T-helper 17 cell (primary cell): ENCODE measurements at regions not wholly inside any gene's neighbourhood (a gene's known extent, or its start where the extent isn't known, plus 50 kb on each side); places are given as distances from the start of the nearest gene placed in this dataset.

Source experiments
- ATAC-seq: fragments of 150-1000 bp; cut with Tn5 transposase; 2 replicates; pipeline ENCODE4 v1.10.0; 2021; ENCODE audit warnings: mild to moderate bottlenecking, moderate library complexity
- DNase-seq, 3 donors: peaks; one replicate each; pipeline versions ENCODE4 v3.0.0 to v3.0.0-alpha.2; 2020 to 2021
- H3K9me3 ChIP-seq: one replicate; pipeline ENCODE4 v1.7.0; 2013; ENCODE audit warnings: low read length, mild to moderate bottlenecking; ENCODE audit not compliant: control insufficient read depth, poor library complexity, severe bottlenecking
- H3K27ac Mint-ChIP-seq: one replicate; pipeline ENCODE4 v1.8.0; 2022; ENCODE audit warnings: mild to moderate bottlenecking, moderate library complexity, mixed read lengths
- H3K27me3 Mint-ChIP-seq: one replicate; pipeline ENCODE4 v1.8.0; 2022; ENCODE audit warnings: mixed read lengths
- H3K36me3 Mint-ChIP-seq: one replicate; pipeline ENCODE4 v1.8.0; 2022; ENCODE audit warnings: low read depth, mixed read lengths
- H3K4me1 Mint-ChIP-seq: one replicate; pipeline ENCODE4 v1.8.0; 2022; ENCODE audit warnings: mild to moderate bottlenecking, mixed read lengths
- H3K4me3 Mint-ChIP-seq: one replicate; pipeline ENCODE4 v1.8.0; 2022; ENCODE audit warnings: mild to moderate bottlenecking, moderate library complexity, mixed read lengths

- H3K36me3 Mint-ChIP-seq, result peaks cover 2% of the 10 kb centered on the region
- ATAC-seq (no peak), DNase-seq (no peak)
- no peak overlapping the region for H3K4me3 Mint-ChIP-seq
- no peaks in the 10 kb centered on the region for H3K9me3 ChIP-seq
- H3K27me3 Mint-ChIP-seq, result no peaks in the 10 kb centered on the region
- no peak overlapping the region for H3K27ac Mint-ChIP-seq
- H3K4me1 Mint-ChIP-seq, result peaks cover 2% of the 10 kb centered on the region
Measured at GRCh38 chr5:143610946-143611345, 201.0 kb upstream of the HMHB1 start.

GRCh38 chr5:143606043-143606752, 202.7 kb upstream of the NR3C1 start:
- H3K27me3 Mint-ChIP-seq, result no peaks in the 10 kb centered on the region
- H3K4me3 Mint-ChIP-seq, result peak overlapping the region; percentile 1
- H3K27ac Mint-ChIP-seq, result no peak overlapping the region
- H3K36me3 Mint-ChIP-seq, result peaks cover 2% of the 10 kb centered on the region
- H3K4me1 Mint-ChIP-seq, result peaks cover 18% of the 10 kb centered on the region
- ATAC-seq, result peak; percentile 33
- no peak for DNase-seq
- no peaks in the 10 kb centered on the region for H3K9me3 ChIP-seq

- Mint-ChIP-seq H3K4me1 (peaks cover 18% of the 10 kb centered on the region), H3K27me3 (no peaks in the 10 kb centered on the region), H3K4me3 (peak overlapping the region; percentile 10), H3K27ac (peak overlapping the region; percentile 12), H3K36me3 (peaks cover 2% of the 10 kb centered on the region)
- peak; percentile 65 for ATAC-seq
- DNase-seq, result no peak
- no peaks in the 10 kb centered on the region for H3K9me3 ChIP-seq
Measured at GRCh38 chr5:143605403-143606005, 202.0 kb upstream of the NR3C1 start.

GRCh38 chr5:143601917-143602333, 198.4 kb upstream of the NR3C1 start:
- Mint-ChIP-seq H3K27me3 (no peaks in the 10 kb centered on the region), H3K4me1 (peaks cover 18% of the 10 kb centered on the region), H3K4me3 (no peak overlapping the region), H3K36me3 (no peaks in the 10 kb centered on the region), H3K27ac (no peak overlapping the region)
- DNase-seq (no peak), ATAC-seq (no peak)
- no peaks in the 10 kb centered on the region for H3K9me3 ChIP-seq

GRCh38 chr5:143601357-143601756, 197.9 kb upstream of the NR3C1 start:
- Mint-ChIP-seq H3K27me3 (no peaks in the 10 kb centered on the region), H3K27ac (no peak overlapping the region), H3K36me3 (no peaks in the 10 kb centered on the region), H3K4me1 (peaks cover 18% of the 10 kb centered on the region), H3K4me3 (no peak overlapping the region)
- H3K9me3 ChIP-seq, result no peaks in the 10 kb centered on the region
- no peak for DNase-seq
- no peak for ATAC-seq

GRCh38 chr5:143600396-143601075, 197.1 kb upstream of the NR3C1 start:
- no peak for DNase-seq
- no peaks in the 10 kb centered on the region for H3K9me3 ChIP-seq
- ATAC-seq, result no peak
- H3K27me3 Mint-ChIP-seq, result no peaks in the 10 kb centered on the region
- no peak overlapping the region for H3K4me3 Mint-ChIP-seq
- H3K36me3 Mint-ChIP-seq, result no peaks in the 10 kb centered on the region
- no peak overlapping the region for H3K27ac Mint-ChIP-seq
- peaks cover 12% of the 10 kb centered on the region for H3K4me1 Mint-ChIP-seq

GRCh38 chr5:143599474-143599873, 196.0 kb upstream of the NR3C1 start:
- Mint-ChIP-seq H3K36me3 (no peaks in the 10 kb centered on the region), H3K27me3 (no peaks in the 10 kb centered on the region), H3K4me3 (no peak overlapping the region), H3K27ac (no peak overlapping the region), H3K4me1 (peaks cover 3% of the 10 kb centered on the region)
- DNase-seq, result no peak
- no peak for ATAC-seq
- H3K9me3 ChIP-seq, result no peaks in the 10 kb centered on the region

- Mint-ChIP-seq H3K27ac (no peak overlapping the region), H3K36me3 (no peaks in the 10 kb centered on the region), H3K4me1 (peaks cover 5% of the 10 kb centered on the region), H3K27me3 (no peaks in the 10 kb centered on the region), H3K4me3 (no peak overlapping the region)
- DNase-seq (no peak), ATAC-seq (no peak)
- no peaks in the 10 kb centered on the region for H3K9me3 ChIP-seq
Measured at GRCh38 chr5:143596824-143597223, 193.3 kb upstream of the NR3C1 start.

- peaks cover 3% of the 10 kb centered on the region for H3K4me1 Mint-ChIP-seq
- DNase-seq, result no peak
Measured at GRCh38 chr5:143594902-143595818, 191.7 kb upstream of the NR3C1 start.

GRCh38 chr5:143593723-143594122, 190.2 kb upstream of the NR3C1 start:
- H3K4me3 Mint-ChIP-seq, result no peak overlapping the region
- no peaks in the 10 kb centered on the region for H3K9me3 ChIP-seq

More at GRCh38 chr5:143594902-143595818, 191.7 kb upstream of the NR3C1 start:
- H3K27ac Mint-ChIP-seq, result no peak overlapping the region
- no peaks in the 10 kb centered on the region for H3K27me3 Mint-ChIP-seq
- no peak for ATAC-seq
- H3K4me3 Mint-ChIP-seq, result no peak overlapping the region
- H3K36me3 Mint-ChIP-seq, result no peaks in the 10 kb centered on the region
- H3K9me3 ChIP-seq, result no peaks in the 10 kb centered on the region

GRCh38 chr5:143592648-143593047, 189.2 kb upstream of the NR3C1 start:
- Mint-ChIP-seq H3K36me3 (no peaks in the 10 kb centered on the region), H3K27me3 (peaks cover 3% of the 10 kb centered on the region), H3K4me1 (peaks cover 3% of the 10 kb centered on the region), H3K27ac (no peak overlapping the region), H3K4me3 (no peak overlapping the region)
- no peaks in the 10 kb centered on the region for H3K9me3 ChIP-seq
- no peak for ATAC-seq
- DNase-seq, result no peak

More at GRCh38 chr5:143593723-143594122, 190.2 kb upstream of the NR3C1 start:
- Mint-ChIP-seq H3K4me1 (peaks cover 3% of the 10 kb centered on the region), H3K27ac (no peak overlapping the region), H3K36me3 (no peaks in the 10 kb centered on the region), H3K27me3 (no peaks in the 10 kb centered on the region)
- ATAC-seq (no peak), DNase-seq (no peak)

- H3K9me3 ChIP-seq, result no peaks in the 10 kb centered on the region
- Mint-ChIP-seq H3K4me1 (peaks cover 6% of the 10 kb centered on the region), H3K4me3 (no peak overlapping the region), H3K27ac (no peak overlapping the region), H3K27me3 (peaks cover 4% of the 10 kb centered on the region), H3K36me3 (no peaks in the 10 kb centered on the region)
- ATAC-seq, result no peak
- DNase-seq, result no peak
Measured at GRCh38 chr5:143588933-143589662, 185.6 kb upstream of the NR3C1 start.
